Kidney glomerular epithelial cell (primary cell): ENCODE measurements at regions not wholly inside any gene's neighbourhood (a gene's known extent, or its start where the extent isn't known, plus 50 kb on each side); places are given as distances from the start of the nearest gene placed in this dataset.

Source experiments
- DNase-seq: peaks from one replicate; lab custom pipeline; 2025; lab: John Stamatoyannopoulos, UW

DNA sequence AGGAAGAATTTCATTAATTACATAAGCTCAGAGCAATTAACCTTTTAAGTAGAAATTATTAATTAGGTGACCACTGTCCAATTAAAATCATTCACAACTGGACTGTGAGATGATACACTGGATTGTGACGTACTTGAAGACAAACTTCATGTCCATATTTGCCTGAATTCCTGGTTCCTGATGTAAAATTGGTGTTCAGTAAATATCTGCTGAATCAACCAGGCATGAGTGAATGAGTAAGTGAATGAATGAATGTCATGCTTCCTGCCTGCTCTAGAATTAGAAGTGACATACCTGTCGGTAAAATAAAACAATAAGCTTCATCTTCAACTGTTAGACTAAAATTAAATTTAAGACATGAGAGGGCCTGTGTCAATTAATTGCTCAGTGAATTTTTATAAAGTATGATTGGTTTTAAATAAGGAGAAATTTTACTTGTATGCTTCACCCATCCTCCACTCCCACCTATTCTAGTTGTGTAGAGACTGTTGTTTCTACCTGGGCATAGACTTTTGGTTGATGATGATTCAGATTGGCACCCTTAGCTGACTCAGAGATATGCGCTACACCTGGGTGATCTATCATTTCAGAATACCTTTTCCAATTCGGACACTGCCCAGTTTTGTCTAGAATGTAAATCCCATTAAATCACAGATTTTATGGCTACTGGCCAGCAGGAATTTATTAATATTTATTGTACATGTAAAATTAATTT lies 56.9 kb upstream of the PTGS2 start:
- no peak for DNase-seq

DNA sequence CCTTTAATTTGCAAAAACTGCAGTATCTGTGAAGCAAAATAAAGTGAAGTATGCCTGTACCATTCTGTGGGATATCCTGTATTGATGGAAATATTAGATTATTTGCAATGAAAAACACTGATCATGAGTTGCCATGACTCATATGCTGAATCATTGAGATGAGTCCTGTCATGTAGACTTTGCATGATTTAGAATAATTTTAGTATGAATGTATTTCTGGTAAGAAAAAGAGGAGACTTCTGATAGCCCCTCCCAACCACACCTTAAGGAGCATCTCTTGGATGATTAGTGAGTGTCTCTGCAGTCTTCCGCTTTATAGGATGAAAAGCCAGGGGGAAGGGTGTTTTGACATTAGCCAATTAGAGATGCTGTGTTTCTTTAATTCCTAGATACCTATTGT lies 55.2 kb upstream of the PTGS2 start:
- no peak for DNase-seq

- no peak for DNase-seq
Observed at GRCh38 chr1:186730951-186731729, 50.9 kb upstream of the PTGS2 start.
